Prostate gland (tissue), 2 donors: ENCODE measurements at regions not wholly inside any gene's neighbourhood (a gene's known extent, or its start where the extent isn't known, plus 50 kb on each side); places are given as distances from the start of the nearest gene placed in this dataset.

ENCODE experiments used
- POLR2A ChIP-seq: fragments of 450-650 bp; IDR thresholded peaks from one replicate; pipeline ENCODE4 v1.6.1; 2016; ENCODE audit warnings: antibody characterized with exemption, mild to moderate bottlenecking
- TF ChIP-seq, protein P1 (sequence below), 4 experiments: fragments of 200-600 bp in 2 of 4; fragments of 450-650 bp in 2 of 4; sonication (generic) in 2 of 4; IDR thresholded peaks; 1 replicate in 3 of 4; 2 replicates in 1 of 4; pipeline ENCODE4 v1.5.1; 2016 to 2019; ENCODE audit warnings: antibody characterized with exemption in 4 of 4, mild to moderate bottlenecking in 2 of 4, moderate library complexity in 2 of 4

DNA sequence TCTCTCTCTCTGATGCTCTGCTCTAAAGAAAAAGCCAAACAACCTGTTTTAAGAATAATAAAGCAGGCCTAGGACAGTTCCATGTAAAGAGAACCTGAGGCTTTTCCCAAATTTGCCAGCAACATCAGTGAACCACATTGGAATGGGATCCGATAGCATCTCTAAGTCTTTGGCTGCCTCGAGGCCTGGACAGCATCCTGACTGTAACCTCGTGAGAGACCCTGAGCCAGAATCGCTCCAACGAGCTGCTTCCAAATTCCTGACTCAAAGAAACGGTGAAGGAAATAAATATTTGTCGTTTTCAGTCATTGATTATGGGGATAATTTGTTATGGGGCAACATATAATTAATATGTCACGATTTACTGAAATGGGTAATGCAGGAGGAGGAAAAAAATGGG, 1012.8 kb downstream of the ROBO2 start:
- TF ChIP-seq POLR2A: no peak
- TF ChIP-seq, protein P1, sequence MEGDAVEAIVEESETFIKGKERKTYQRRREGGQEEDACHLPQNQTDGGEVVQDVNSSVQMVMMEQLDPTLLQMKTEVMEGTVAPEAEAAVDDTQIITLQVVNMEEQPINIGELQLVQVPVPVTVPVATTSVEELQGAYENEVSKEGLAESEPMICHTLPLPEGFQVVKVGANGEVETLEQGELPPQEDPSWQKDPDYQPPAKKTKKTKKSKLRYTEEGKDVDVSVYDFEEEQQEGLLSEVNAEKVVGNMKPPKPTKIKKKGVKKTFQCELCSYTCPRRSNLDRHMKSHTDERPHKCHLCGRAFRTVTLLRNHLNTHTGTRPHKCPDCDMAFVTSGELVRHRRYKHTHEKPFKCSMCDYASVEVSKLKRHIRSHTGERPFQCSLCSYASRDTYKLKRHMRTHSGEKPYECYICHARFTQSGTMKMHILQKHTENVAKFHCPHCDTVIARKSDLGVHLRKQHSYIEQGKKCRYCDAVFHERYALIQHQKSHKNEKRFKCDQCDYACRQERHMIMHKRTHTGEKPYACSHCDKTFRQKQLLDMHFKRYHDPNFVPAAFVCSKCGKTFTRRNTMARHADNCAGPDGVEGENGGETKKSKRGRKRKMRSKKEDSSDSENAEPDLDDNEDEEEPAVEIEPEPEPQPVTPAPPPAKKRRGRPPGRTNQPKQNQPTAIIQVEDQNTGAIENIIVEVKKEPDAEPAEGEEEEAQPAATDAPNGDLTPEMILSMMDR (IDR thresholded peaks at IDR 0.05): no peak
